ENCODE measurements at regions not wholly inside any gene's neighbourhood (a gene's known extent, or its start where the extent isn't known, plus 50 kb on each side); places are given as distances from the start of the nearest gene placed in this dataset.

DNA sequence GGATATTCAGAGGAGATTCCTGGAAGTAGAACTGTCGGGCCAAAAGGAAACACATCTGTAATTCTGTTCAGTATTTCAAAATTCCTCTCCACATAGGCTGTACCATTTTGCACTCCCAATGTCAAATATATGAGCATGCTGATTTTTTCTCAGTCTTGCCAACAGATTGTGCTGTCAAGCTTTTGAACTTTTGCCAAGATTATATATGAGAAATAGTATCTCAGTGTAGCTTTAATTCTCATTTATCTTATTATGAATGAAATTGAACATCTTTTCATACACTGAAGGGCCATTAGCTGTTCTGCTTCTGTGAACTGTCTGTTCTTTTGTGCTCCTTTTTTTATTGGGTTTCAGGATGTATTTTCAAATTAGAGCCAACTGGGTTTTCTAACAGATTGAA, 907.1 kb downstream of the MAT2B start:
- H2AFZ ChIP-seq (ENCODE audit: low read depth, low read length) = no peak overlapping the region
- H3K4me3 ChIP-seq (ENCODE audit: low read length) = no peak overlapping the region
- H3K27me3 ChIP-seq (ENCODE audit: insufficient read depth, low read length) = no peaks in the 10 kb centered on the region
- H3K4me1 ChIP-seq (ENCODE audit: insufficient read depth, low read length) = no peaks in the 10 kb centered on the region
- no peaks in the 10 kb centered on the region for H3K36me3 ChIP-seq (ENCODE audit: insufficient read depth, low read length)
- no peaks in the 10 kb centered on the region for H3K9me3 ChIP-seq (ENCODE audit: low read length)

DNA sequence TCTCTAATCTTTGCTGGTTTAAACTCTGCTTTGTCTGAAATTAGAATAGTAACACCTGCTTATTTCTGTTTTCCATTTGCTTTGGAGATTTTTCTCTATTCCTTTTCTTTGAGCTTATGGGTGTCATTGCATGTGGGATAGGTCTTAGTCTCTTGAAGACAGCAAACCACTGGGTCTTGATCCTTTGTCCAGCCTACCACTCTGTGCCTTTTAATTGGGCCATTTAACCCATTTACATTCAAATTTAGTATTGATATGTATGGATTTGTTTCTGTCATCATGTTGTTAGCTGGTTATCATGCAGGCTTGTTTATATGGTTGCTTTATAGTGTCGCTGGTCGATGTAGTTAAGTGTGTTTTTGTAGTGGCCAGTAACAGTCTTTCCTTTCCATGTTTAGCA, 914.7 kb downstream of the MAT2B start:
- Histone ChIP-seq H3K4me1 (ENCODE audit: insufficient read depth, low read length) (no peaks in the 10 kb centered on the region), H3K36me3 (ENCODE audit: insufficient read depth, low read length) (no peaks in the 10 kb centered on the region), H2AFZ (ENCODE audit: low read depth, low read length) (no peak overlapping the region), H3K9me3 (ENCODE audit: low read length) (peaks cover 7% of the 10 kb centered on the region), H3K4me3 (ENCODE audit: low read length) (no peak overlapping the region), H3K27me3 (ENCODE audit: insufficient read depth, low read length) (no peaks in the 10 kb centered on the region)

DNA sequence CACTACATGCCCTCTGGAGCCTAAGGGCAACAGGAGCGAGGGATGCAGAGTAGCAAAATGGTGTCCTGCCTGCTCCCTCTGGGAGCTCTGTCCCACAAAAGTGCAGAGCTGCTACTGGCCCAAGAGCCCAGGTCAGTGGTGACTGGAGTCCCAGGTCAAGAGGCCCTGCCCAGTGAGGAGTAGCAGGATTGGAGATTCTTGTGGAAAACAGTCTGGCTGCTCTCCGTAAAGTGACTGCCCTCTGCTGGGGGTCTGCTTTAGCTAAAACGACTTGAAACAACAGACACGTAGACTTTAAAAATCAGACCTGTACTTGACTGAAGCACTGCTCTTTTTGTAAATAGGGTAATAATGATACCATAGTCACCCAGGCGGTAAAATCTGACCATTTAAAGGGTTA, 917.0 kb downstream of the MAT2B start:
- Histone ChIP-seq H3K36me3 (ENCODE audit: insufficient read depth, low read length) (no peaks in the 10 kb centered on the region), H3K4me1 (ENCODE audit: insufficient read depth, low read length) (no peaks in the 10 kb centered on the region), H3K4me3 (ENCODE audit: low read length) (no peak overlapping the region), H3K9me3 (ENCODE audit: low read length) (peaks cover 7% of the 10 kb centered on the region), H2AFZ (ENCODE audit: low read depth, low read length) (no peak overlapping the region), H3K27me3 (ENCODE audit: insufficient read depth, low read length) (no peaks in the 10 kb centered on the region)

DNA sequence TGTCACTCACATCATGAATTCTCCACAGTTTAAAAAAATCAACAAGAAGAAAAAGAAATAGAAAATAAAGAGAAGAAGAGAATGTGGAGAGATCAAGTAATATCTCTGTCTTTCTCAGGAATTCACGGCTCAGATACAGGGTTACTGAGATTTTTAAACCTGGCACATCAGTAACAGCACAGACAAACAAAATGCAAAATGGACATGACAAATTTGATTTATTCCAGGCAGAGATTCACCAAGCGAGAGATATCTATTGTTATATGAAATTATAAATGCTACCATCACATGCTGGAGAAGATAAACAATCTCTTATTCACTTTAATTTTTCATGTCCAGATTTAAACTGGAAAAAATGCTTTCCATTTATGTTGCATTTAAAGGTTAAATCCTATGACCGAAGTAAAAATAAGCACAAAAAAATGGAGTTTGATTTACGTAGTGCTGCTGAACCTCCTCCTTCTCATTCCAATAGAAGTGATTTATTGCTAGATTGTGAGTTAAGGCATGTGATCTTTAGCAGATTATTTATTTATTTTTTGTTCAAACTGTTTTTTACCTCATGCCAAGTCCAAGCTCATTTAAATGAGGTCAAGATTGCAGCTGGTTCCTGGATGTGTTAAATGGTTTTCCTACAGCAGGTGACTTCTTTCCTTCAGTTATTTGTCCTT, 926.4 kb downstream of the MAT2B start:
- Histone ChIP-seq H3K9me3 (ENCODE audit: low read length) (no peaks in the 10 kb centered on the region), H3K4me3 (ENCODE audit: low read length) (no peak overlapping the region), H2AFZ (ENCODE audit: low read depth, low read length) (no peak overlapping the region), H3K4me1 (ENCODE audit: insufficient read depth, low read length) (no peaks in the 10 kb centered on the region), H3K27me3 (ENCODE audit: insufficient read depth, low read length) (no peaks in the 10 kb centered on the region), H3K36me3 (ENCODE audit: insufficient read depth, low read length) (no peaks in the 10 kb centered on the region)

DNA sequence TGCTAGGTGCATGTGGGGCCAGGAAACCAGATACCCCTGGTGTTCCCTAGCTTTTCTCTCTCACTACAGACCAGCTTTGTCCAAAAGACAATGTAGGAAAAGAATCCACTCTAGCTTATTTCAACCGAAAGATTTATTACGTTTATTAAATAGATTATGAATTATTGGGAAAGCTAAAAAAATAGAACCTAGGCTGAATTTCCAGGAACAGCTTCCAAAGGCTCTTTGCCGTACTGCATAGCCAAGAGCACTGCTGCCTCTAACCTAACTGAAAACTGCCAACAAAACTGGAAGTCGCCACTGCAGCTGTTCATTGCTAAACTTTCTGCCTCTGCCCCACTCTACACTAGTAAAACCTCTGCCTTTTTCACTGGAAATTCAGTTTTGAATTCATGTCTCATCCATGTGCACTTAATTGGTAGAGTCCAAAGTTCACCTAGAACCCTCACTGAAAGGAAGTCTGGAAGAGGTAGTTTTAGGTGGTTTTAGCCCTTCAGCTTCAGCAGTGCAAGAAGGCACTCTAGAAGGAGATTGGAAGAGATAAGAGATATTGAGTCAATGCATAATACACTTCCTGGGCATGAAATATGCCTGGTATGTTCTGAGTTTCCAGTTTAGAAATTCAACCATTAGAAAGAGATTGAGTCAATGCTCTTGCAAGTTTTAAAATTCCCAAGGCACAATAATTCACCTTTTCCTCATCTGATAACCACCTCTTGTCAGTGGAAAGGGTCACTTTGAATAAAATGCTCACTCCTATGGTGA, 927.9 kb downstream of the MAT2B start:
- no peak overlapping the region for H2AFZ ChIP-seq (ENCODE audit: low read depth, low read length)
- no peaks in the 10 kb centered on the region for H3K36me3 ChIP-seq (ENCODE audit: insufficient read depth, low read length)
- no peak overlapping the region for H3K4me3 ChIP-seq (ENCODE audit: low read length)
- H3K9me3 ChIP-seq (ENCODE audit: low read length) = no peaks in the 10 kb centered on the region
- no peaks in the 10 kb centered on the region for H3K27me3 ChIP-seq (ENCODE audit: insufficient read depth, low read length)
- H3K4me1 ChIP-seq (ENCODE audit: insufficient read depth, low read length) = no peaks in the 10 kb centered on the region

DNA sequence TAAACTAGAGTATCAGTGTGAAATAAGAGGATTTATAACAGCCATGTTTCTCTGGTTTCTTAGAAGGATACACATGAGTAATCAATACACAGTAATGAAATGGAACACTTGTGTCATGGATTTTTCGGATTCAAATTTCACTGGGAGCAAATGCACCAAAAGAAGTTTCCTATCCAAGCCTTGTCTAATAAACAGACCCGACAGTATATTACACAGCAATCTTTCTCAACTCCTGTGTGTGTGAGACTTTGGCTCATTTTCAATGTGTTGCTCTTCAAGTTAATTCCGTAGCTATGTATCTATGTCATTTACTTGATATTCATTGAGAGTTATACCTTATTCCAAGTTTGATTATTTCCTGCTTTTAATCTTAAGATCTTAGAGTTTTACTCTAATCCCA, 930.2 kb downstream of the MAT2B start:
- no peak overlapping the region for H3K4me3 ChIP-seq (ENCODE audit: low read length)
- H3K27me3 ChIP-seq (ENCODE audit: insufficient read depth, low read length) = no peaks in the 10 kb centered on the region
- H3K36me3 ChIP-seq (ENCODE audit: insufficient read depth, low read length) = no peaks in the 10 kb centered on the region
- H3K9me3 ChIP-seq (ENCODE audit: low read length) = no peaks in the 10 kb centered on the region
- H3K4me1 ChIP-seq (ENCODE audit: insufficient read depth, low read length) = no peaks in the 10 kb centered on the region
- H2AFZ ChIP-seq (ENCODE audit: low read depth, low read length) = no peak overlapping the region

DNA sequence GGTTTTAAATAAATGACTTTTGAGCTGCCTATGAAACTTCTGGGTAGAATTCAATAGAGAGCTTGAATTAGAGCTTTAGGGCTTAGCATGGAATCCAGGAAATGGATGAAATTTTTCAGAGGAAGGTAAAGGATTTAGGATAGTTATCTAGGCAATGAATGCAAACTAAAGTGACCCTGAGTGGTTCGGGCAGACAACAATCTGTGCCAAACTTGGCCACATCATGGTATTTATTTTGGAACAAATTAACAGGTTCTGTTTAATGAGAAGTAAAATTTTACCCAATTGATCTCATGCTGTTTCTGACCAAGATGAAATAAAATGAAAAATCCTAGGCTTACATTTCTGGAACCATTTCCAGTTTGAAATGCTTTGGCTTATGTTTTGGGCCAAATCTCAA, 934.4 kb downstream of the MAT2B start:
- Histone ChIP-seq H3K27me3 (ENCODE audit: insufficient read depth, low read length) (no peaks in the 10 kb centered on the region), H3K36me3 (ENCODE audit: insufficient read depth, low read length) (no peaks in the 10 kb centered on the region), H2AFZ (ENCODE audit: low read depth, low read length) (no peak overlapping the region), H3K4me3 (ENCODE audit: low read length) (no peak overlapping the region), H3K9me3 (ENCODE audit: low read length) (peaks cover 2% of the 10 kb centered on the region), H3K4me1 (ENCODE audit: insufficient read depth, low read length) (no peaks in the 10 kb centered on the region)

DNA sequence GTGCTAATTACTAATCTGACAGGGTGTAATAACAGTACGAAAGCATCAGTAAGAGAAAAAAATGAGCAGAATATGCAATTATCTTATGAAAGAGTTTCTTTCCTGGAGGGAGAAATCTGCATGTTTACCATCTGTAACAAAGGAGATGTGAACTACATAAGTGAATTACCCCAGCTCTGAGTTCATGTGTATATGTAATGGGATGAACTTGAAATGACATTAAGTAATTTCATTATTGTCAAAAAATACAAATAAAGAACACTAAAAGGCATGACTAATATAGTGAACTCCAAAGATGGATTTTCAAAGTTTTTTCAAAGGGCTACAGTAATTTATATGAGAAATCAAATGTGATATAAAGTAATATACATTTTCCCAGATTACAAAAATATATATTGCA, 944.0 kb downstream of the MAT2B start:
- Histone ChIP-seq H3K4me3 (ENCODE audit: low read length) (no peak overlapping the region), H3K4me1 (ENCODE audit: insufficient read depth, low read length) (no peaks in the 10 kb centered on the region), H3K27me3 (ENCODE audit: insufficient read depth, low read length) (no peaks in the 10 kb centered on the region), H3K36me3 (ENCODE audit: insufficient read depth, low read length) (no peaks in the 10 kb centered on the region), H2AFZ (ENCODE audit: low read depth, low read length) (no peak overlapping the region), H3K9me3 (ENCODE audit: low read length) (no peaks in the 10 kb centered on the region)

DNA sequence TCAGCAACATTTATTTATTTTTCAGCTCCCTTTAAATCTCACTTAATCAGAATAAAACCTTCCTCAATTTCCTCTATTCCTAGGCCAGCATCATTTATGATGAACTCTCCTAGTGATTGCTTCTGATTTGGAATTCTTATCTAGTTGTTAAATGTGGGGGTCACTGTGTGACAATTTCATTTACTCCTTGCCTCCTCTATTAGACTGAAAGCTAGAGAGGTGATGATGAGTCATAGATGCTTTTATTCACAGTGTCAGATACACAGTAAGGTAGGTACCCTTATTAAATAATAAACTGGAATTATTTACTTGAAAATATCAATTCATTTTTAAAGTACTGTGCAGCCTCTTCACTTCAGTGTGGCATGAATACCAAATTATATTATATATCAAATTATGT, 960.6 kb downstream of the MAT2B start:
- no peaks in the 10 kb centered on the region for H3K9me3 ChIP-seq (ENCODE audit: low read length)
- no peaks in the 10 kb centered on the region for H3K27me3 ChIP-seq (ENCODE audit: insufficient read depth, low read length)
- no peak overlapping the region for H2AFZ ChIP-seq (ENCODE audit: low read depth, low read length)
- no peak overlapping the region for H3K4me3 ChIP-seq (ENCODE audit: low read length)
- H3K4me1 ChIP-seq (ENCODE audit: insufficient read depth, low read length) = no peaks in the 10 kb centered on the region
- H3K36me3 ChIP-seq (ENCODE audit: insufficient read depth, low read length) = no peaks in the 10 kb centered on the region

DNA sequence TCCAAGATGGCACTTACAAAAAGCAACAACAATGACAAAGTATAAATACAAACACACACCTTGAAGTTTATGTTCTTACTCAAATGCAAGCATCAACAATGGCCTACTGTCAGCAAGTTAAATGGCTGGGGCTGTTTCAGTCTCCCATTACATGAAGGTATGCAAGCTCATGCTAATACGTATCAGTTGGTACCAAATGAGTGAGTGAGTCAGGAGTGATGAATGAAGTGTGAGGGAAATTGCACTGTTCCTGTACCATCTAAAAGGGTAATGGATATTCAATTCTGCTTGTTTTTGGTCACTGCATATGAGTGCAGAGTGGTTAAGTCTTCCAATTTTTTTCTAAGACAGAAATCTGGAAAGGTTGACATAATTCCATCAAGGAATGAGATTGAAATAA, 964.9 kb downstream of the MAT2B start:
- Histone ChIP-seq H3K36me3 (ENCODE audit: insufficient read depth, low read length) (no peaks in the 10 kb centered on the region), H3K9me3 (ENCODE audit: low read length) (no peaks in the 10 kb centered on the region), H3K4me1 (ENCODE audit: insufficient read depth, low read length) (no peaks in the 10 kb centered on the region), H3K27me3 (ENCODE audit: insufficient read depth, low read length) (no peaks in the 10 kb centered on the region), H2AFZ (ENCODE audit: low read depth, low read length) (no peak overlapping the region), H3K4me3 (ENCODE audit: low read length) (no peak overlapping the region)

DNA sequence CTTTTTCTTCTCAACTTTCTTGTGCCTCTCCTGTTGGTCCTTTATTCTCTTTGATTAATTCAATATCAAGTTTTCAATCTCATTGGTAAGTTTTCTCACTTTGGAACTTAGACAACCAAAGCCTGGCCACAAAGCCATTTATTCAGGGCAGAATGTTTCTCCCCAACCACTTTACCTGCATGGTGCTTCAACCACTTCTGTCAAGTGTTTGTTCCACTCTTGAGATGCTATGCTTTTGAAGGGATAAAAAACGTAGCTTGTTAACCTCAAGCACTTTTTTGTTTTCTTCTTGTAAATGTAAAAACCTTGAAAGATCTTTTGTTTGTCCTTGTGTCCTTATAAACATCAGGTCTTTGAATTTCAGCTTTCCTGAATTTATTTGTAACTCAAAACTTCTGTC, 966.7 kb downstream of the MAT2B start:
- Histone ChIP-seq H3K9me3 (ENCODE audit: low read length) (no peaks in the 10 kb centered on the region), H3K27me3 (ENCODE audit: insufficient read depth, low read length) (no peaks in the 10 kb centered on the region), H2AFZ (ENCODE audit: low read depth, low read length) (no peak overlapping the region), H3K36me3 (ENCODE audit: insufficient read depth, low read length) (no peaks in the 10 kb centered on the region), H3K4me1 (ENCODE audit: insufficient read depth, low read length) (no peaks in the 10 kb centered on the region), H3K4me3 (ENCODE audit: low read length) (no peak overlapping the region)

DNA sequence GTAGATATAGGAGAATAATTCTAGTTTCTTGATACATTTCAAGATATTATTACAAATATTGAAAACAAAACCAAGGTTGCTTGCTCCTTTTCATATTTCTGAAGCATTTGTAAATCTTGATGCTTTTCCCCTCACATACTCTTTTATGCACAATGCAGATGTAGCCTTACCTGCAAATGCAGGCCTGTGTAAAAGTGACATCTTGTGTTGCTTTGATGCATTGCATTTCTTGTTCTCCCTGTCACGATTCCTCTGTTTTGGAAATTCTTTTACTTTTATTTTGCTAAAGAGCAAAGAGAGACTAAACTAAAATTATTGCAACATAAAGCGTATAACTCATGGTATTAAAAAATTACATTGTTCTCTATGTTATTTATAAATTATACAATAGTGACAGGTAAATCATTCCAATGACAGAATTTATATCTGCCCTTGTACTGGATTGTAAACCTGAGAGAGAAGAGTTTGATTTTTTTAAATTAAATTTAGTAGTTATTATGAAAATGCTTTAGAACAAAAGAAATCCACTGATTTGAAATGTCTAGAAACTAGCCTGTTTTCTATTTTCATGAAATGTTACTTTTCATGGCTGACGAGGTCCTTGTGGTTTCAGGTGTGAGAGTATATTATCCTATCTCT, 970.0 kb downstream of the MAT2B start:
- Histone ChIP-seq H3K36me3 (ENCODE audit: insufficient read depth, low read length) (no peaks in the 10 kb centered on the region), H3K4me1 (ENCODE audit: insufficient read depth, low read length) (no peaks in the 10 kb centered on the region), H3K9me3 (ENCODE audit: low read length) (no peaks in the 10 kb centered on the region), H2AFZ (ENCODE audit: low read depth, low read length) (no peak overlapping the region), H3K27me3 (ENCODE audit: insufficient read depth, low read length) (no peaks in the 10 kb centered on the region), H3K4me3 (ENCODE audit: low read length) (no peak overlapping the region)

DNA sequence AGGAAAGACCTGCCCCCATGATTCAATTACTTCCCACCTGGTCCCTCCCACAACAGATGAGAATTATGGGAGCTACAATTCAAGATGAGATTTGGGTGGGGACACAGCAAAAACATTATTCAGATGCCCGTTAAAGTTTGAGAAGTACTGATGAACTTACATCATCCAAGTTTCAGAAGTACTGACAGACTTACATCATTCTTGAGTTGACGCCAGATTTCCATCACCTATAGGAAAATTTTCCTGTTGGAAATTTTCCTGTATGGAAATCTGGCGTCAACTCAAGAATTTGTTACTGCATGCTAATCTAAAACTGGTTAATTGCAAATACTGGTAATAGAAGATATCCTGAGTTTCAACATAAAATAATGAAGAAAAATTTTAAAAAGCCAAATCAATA, 975.9 kb downstream of the MAT2B start:
- Histone ChIP-seq H3K36me3 (ENCODE audit: insufficient read depth, low read length) (no peaks in the 10 kb centered on the region), H3K27me3 (ENCODE audit: insufficient read depth, low read length) (no peaks in the 10 kb centered on the region), H2AFZ (ENCODE audit: low read depth, low read length) (no peak overlapping the region), H3K9me3 (ENCODE audit: low read length) (no peaks in the 10 kb centered on the region), H3K4me3 (ENCODE audit: low read length) (no peak overlapping the region), H3K4me1 (ENCODE audit: insufficient read depth, low read length) (no peaks in the 10 kb centered on the region)

Data from neuron (in vitro differentiated cells).